ENCODE measurements at regions not wholly inside any gene's neighbourhood (a gene's known extent, or its start where the extent isn't known, plus 50 kb on each side); places are given as distances from the start of the nearest gene placed in this dataset.

DNA sequence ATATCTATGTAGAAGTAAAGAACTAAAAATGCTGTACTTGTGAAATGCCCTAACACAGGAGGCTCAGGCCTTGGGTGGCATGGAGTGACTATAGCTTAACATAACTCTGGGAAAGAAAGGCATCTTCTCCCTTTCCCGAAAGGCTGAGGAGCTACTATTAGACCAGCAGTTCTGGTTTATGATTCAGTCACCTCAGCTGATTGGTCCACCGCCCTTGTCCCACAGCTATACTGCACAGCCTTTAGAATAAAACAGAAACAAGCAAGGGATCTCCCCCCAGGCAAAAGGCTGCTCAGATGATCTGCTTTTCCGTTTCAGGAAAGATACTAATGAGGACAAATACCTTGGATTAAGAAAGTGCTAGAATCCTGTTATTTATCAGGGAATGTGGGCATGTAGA, 171.3 kb downstream of the SNCA start:
- no peak for DNase-seq (ENCODE audit: extremely low spot score in 2 of 2)
- Histone ChIP-seq H3K36me3 (no peaks in the 10 kb centered on the region), H3K9me3 (no peaks in the 10 kb centered on the region), H3K4me1 (no peaks in the 10 kb centered on the region), H3K4me3 (no peak overlapping the region), H3K27me3 (no peaks in the 10 kb centered on the region), H3K27ac (no peak overlapping the region)
- intact Hi-C loops (cut with DNase I), result no loop called here
- TF ChIP-seq POLR2A (IDR thresholded peaks at IDR 0.05) (no peak), POLR2AphosphoS5 (IDR thresholded peaks at IDR 0.05; ENCODE audit: insufficient read depth in 1 of 2, low read depth in 1 of 2) (no peak), CTCF (IDR thresholded peaks at IDR 0.05) (no peak)

GRCh38 chr4:89664521-89664920, 172.4 kb downstream of the SNCA start:
- intact Hi-C loops (cut with DNase I), result no loop called here
- Histone ChIP-seq H3K27me3 (no peaks in the 10 kb centered on the region), H3K9me3 (no peaks in the 10 kb centered on the region), H3K27ac (no peak overlapping the region), H3K36me3 (no peaks in the 10 kb centered on the region), H3K4me3 (no peak overlapping the region), H3K4me1 (no peaks in the 10 kb centered on the region)
- DNase-seq (ENCODE audit: extremely low spot score in 2 of 2), result no peak
- TF ChIP-seq POLR2AphosphoS5 (IDR thresholded peaks at IDR 0.05; ENCODE audit: insufficient read depth in 1 of 2, low read depth in 1 of 2), result no peak
- no peak for TF ChIP-seq CTCF (IDR thresholded peaks at IDR 0.05)
- TF ChIP-seq POLR2A (IDR thresholded peaks at IDR 0.05), result no peak

- intact Hi-C loops (cut with DNase I), result no loop called here
- H3K4me3 ChIP-seq, result no peak overlapping the region
- H3K36me3 ChIP-seq, result no peaks in the 10 kb centered on the region
- TF ChIP-seq POLR2AphosphoS5 (IDR thresholded peaks at IDR 0.05; ENCODE audit: insufficient read depth in 1 of 2, low read depth in 1 of 2) (no peak), CTCF (IDR thresholded peaks at IDR 0.05) (no peak), POLR2A (IDR thresholded peaks at IDR 0.05) (no peak)
- no peak for DNase-seq (ENCODE audit: extremely low spot score in 2 of 2)
- no peaks in the 10 kb centered on the region for H3K4me1 ChIP-seq
- H3K9me3 ChIP-seq, result no peaks in the 10 kb centered on the region
- H3K27me3 ChIP-seq, result no peaks in the 10 kb centered on the region
- no peak overlapping the region for H3K27ac ChIP-seq
Observed at GRCh38 chr4:89661173-89661899, 175.6 kb downstream of the SNCA start.

GRCh38 chr4:89660444-89661172, 176.4 kb downstream of the SNCA start:
- Histone ChIP-seq H3K36me3 (no peaks in the 10 kb centered on the region), H3K27me3 (no peaks in the 10 kb centered on the region), H3K4me3 (no peak overlapping the region), H3K27ac (no peak overlapping the region), H3K9me3 (no peaks in the 10 kb centered on the region), H3K4me1 (no peaks in the 10 kb centered on the region)
- no peak for DNase-seq (ENCODE audit: extremely low spot score in 2 of 2)
- intact Hi-C loops (cut with DNase I), result no loop called here
- TF ChIP-seq POLR2A (IDR thresholded peaks at IDR 0.05) (no peak), CTCF (IDR thresholded peaks at IDR 0.05) (no peak), POLR2AphosphoS5 (IDR thresholded peaks at IDR 0.05; ENCODE audit: insufficient read depth in 1 of 2, low read depth in 1 of 2) (no peak)

DNA sequence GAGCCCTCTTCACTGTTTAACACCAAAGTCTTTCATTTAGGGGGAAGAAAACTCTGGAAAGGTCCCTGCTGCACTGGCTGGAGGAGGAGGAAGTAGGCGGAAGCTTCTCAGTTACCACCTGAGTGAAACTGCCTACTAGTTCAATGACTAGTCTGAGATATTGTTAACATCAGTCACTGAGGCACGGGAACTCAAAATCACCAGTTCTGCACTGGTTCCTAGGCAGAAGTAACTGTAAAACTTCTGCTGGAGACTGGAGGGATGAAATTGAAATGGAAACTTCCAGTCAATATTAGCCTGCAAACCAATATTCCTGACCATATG, 178.3 kb downstream of the SNCA start:
- Histone ChIP-seq H3K27ac (no peak overlapping the region), H3K4me3 (no peak overlapping the region), H3K36me3 (no peaks in the 10 kb centered on the region), H3K27me3 (no peaks in the 10 kb centered on the region), H3K9me3 (no peaks in the 10 kb centered on the region), H3K4me1 (no peaks in the 10 kb centered on the region)
- intact Hi-C loops (cut with DNase I), result no loop called here
- TF ChIP-seq POLR2A (IDR thresholded peaks at IDR 0.05), result no peak
- DNase-seq (ENCODE audit: extremely low spot score in 2 of 2), result no peak

Data from vagina (tissue), 2 donors.